ENCODE measurements at regions not wholly inside any gene's neighbourhood (a gene's known extent, or its start where the extent isn't known, plus 50 kb on each side); places are given as distances from the start of the nearest gene placed in this dataset.

DNA sequence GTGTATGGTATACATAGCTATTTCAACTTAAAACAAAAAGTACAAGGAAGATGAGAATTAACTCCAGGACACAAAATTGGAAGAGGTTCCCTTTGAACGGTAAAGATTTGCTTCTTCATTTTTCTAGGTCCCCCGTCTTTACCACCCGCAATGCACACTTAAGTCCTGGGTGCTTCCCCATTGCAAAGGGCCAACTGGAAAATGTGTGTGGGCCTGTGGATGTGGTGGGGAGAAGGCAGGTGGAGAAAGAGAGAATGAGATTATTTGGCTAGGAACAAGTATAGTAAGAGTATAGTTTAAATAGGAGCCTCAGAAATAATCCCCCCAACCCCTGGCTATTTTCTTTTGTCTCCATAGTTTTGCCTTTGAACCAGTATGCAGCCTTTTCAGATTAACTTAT is 115.4 kb downstream of the HLX start (continued):
- no peak for TF ChIP-seq SUPT20H (IDR thresholded peaks at IDR 0.05; ENCODE audit: borderline replicate concordance, control insufficient read depth, low read depth, low read length)
- TF ChIP-seq, protein P1, sequence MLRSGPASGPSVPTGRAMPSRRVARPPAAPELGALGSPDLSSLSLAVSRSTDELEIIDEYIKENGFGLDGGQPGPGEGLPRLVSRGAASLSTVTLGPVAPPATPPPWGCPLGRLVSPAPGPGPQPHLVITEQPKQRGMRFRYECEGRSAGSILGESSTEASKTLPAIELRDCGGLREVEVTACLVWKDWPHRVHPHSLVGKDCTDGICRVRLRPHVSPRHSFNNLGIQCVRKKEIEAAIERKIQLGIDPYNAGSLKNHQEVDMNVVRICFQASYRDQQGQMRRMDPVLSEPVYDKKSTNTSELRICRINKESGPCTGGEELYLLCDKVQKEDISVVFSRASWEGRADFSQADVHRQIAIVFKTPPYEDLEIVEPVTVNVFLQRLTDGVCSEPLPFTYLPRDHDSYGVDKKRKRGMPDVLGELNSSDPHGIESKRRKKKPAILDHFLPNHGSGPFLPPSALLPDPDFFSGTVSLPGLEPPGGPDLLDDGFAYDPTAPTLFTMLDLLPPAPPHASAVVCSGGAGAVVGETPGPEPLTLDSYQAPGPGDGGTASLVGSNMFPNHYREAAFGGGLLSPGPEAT (IDR thresholded peaks at IDR 0.05; ENCODE audit: low read depth) = no peak
- TF ChIP-seq SIX5 (IDR thresholded peaks at IDR 0.05; ENCODE audit: low read depth, low read length, severe bottlenecking) = no peak
- TF ChIP-seq EGR1 (IDR thresholded peaks at IDR 0.05; ENCODE audit: borderline replicate concordance in 1 of 2, low read depth in 2 of 2, low read length in 2 of 2) = no peak
- no peak for TF ChIP-seq TBL1XR1 (IDR thresholded peaks at IDR 0.05; ENCODE audit: low read depth, low read length)
- TF ChIP-seq EZH2 (IDR thresholded peaks at IDR 0.05; ENCODE audit: borderline replicate concordance, control insufficient read depth, low read depth, low read length) = no peak
- no peak for TF ChIP-seq CBX3 (IDR thresholded peaks at IDR 0.05; ENCODE audit: borderline replicate concordance, low read depth)
- no peak for TF ChIP-seq HDAC2 (IDR thresholded peaks at IDR 0.05)
- TF ChIP-seq, protein P2, sequence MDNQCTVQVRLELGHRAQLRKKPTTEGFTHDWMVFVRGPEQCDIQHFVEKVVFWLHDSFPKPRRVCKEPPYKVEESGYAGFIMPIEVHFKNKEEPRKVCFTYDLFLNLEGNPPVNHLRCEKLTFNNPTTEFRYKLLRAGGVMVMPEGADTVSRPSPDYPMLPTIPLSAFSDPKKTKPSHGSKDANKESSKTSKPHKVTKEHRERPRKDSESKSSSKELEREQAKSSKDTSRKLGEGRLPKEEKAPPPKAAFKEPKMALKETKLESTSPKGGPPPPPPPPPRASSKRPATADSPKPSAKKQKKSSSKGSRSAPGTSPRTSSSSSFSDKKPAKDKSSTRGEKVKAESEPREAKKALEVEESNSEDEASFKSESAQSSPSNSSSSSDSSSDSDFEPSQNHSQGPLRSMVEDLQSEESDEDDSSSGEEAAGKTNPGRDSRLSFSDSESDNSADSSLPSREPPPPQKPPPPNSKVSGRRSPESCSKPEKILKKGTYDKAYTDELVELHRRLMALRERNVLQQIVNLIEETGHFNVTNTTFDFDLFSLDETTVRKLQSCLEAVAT (IDR thresholded peaks at IDR 0.05) = no peak
- TF ChIP-seq, protein P3, sequence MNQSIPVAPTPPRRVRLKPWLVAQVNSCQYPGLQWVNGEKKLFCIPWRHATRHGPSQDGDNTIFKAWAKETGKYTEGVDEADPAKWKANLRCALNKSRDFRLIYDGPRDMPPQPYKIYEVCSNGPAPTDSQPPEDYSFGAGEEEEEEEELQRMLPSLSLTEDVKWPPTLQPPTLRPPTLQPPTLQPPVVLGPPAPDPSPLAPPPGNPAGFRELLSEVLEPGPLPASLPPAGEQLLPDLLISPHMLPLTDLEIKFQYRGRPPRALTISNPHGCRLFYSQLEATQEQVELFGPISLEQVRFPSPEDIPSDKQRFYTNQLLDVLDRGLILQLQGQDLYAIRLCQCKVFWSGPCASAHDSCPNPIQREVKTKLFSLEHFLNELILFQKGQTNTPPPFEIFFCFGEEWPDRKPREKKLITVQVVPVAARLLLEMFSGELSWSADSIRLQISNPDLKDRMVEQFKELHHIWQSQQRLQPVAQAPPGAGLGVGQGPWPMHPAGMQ (IDR thresholded peaks at IDR 0.05; ENCODE audit: borderline replicate concordance) = no peak
- TF ChIP-seq NFYB (IDR thresholded peaks at IDR 0.05; ENCODE audit: insufficient read depth, low read depth, low read length) = no peak
